PC-3 (cell line): ENCODE measurements at regions not wholly inside any gene's neighbourhood (a gene's known extent, or its start where the extent isn't known, plus 50 kb on each side); places are given as distances from the start of the nearest gene placed in this dataset.

ENCODE experiments used
- EZH2 ChIP-seq: fragments of 300-600 bp; sonication (generic); IDR thresholded peaks from one replicate; pipeline ENCODE4 v1.6.1; 2017; ENCODE audit warnings: antibody characterized with exemption, mild to moderate bottlenecking, low read length; ENCODE audit not compliant: unreplicated experiment
- TF ChIP-seq, protein P1 (sequence below): fragments of 300-600 bp; sonication (generic); conservative IDR thresholded peaks from 2 replicates; pipeline ENCODE4 v1.5.1; 2017; ENCODE audit warnings: antibody characterized with exemption, low read depth, mild to moderate bottlenecking, low read length

DNA sequence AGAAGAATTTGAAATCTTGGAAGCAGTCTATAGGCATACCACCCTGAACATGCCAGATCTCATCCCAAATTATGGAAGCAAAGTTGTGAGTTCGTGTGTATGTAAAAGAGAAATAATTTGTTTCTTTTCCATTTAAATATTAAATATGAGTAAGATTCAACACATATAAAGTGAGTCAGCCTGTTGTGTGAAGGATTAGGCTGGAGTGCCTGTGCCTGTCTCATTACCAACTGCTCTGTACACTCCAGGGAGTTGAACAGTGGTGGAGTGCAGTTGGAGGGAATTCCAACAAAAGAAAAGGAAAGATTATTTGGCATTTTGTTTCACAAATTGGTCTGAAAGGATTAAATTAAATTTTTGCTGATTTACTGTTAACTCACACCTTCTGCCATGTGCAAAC, 435.6 kb downstream of the FAT4 start:
- TF ChIP-seq, protein P1, sequence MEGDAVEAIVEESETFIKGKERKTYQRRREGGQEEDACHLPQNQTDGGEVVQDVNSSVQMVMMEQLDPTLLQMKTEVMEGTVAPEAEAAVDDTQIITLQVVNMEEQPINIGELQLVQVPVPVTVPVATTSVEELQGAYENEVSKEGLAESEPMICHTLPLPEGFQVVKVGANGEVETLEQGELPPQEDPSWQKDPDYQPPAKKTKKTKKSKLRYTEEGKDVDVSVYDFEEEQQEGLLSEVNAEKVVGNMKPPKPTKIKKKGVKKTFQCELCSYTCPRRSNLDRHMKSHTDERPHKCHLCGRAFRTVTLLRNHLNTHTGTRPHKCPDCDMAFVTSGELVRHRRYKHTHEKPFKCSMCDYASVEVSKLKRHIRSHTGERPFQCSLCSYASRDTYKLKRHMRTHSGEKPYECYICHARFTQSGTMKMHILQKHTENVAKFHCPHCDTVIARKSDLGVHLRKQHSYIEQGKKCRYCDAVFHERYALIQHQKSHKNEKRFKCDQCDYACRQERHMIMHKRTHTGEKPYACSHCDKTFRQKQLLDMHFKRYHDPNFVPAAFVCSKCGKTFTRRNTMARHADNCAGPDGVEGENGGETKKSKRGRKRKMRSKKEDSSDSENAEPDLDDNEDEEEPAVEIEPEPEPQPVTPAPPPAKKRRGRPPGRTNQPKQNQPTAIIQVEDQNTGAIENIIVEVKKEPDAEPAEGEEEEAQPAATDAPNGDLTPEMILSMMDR = no peak
- TF ChIP-seq EZH2 = no peak
